Mammary epithelial cell (primary cell): ENCODE measurements at regions not wholly inside any gene's neighbourhood (a gene's known extent, or its start where the extent isn't known, plus 50 kb on each side); places are given as distances from the start of the nearest gene placed in this dataset.

Source experiments
- EZH2 ChIP-seq: IDR thresholded peaks from 2 replicates; pipeline ENCODE4 v1.6.1; 2012; ENCODE audit warnings: low read length, inconsistent platforms, borderline replicate concordance
- TF ChIP-seq, protein P1 (sequence below), 2 donors: IDR thresholded peaks in 1 of 2; conservative IDR thresholded peaks in 1 of 2; 2 replicates each; pipeline ENCODE4 v1.5.1; 2011 to 2012; ENCODE audit warnings: inconsistent platforms in 2 of 2, low read length in 2 of 2, mild to moderate bottlenecking in 2 of 2, control low read depth in 1 of 2, low read depth in 1 of 2; ENCODE audit not compliant: insufficient read depth in 1 of 2; ENCODE audit errors: extremely low read depth in 1 of 2

GRCh38 chr21:31594726-31595125 is 64.8 kb upstream of the SOD1 start:
- TF ChIP-seq, protein P1, sequence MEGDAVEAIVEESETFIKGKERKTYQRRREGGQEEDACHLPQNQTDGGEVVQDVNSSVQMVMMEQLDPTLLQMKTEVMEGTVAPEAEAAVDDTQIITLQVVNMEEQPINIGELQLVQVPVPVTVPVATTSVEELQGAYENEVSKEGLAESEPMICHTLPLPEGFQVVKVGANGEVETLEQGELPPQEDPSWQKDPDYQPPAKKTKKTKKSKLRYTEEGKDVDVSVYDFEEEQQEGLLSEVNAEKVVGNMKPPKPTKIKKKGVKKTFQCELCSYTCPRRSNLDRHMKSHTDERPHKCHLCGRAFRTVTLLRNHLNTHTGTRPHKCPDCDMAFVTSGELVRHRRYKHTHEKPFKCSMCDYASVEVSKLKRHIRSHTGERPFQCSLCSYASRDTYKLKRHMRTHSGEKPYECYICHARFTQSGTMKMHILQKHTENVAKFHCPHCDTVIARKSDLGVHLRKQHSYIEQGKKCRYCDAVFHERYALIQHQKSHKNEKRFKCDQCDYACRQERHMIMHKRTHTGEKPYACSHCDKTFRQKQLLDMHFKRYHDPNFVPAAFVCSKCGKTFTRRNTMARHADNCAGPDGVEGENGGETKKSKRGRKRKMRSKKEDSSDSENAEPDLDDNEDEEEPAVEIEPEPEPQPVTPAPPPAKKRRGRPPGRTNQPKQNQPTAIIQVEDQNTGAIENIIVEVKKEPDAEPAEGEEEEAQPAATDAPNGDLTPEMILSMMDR (conservative IDR thresholded peaks at IDR 0.05 in 1 of 2, IDR thresholded peaks at IDR 0.05 in 1 of 2; ENCODE audit: extremely low read depth in 1 of 2, insufficient read depth in 1 of 2, low read depth in 1 of 2, low read length in 2 of 2) = no peak
- TF ChIP-seq EZH2 = no peak
